ENCODE measurements at regions not wholly inside any gene's neighbourhood (a gene's known extent, or its start where the extent isn't known, plus 50 kb on each side); places are given as distances from the start of the nearest gene placed in this dataset.

- Mint-ChIP-seq H3K4me1 (no peaks in the 10 kb centered on the region), H3K27me3 (no peaks in the 10 kb centered on the region), H3K27ac (no peak overlapping the region), H3K4me3 (no peak overlapping the region), H3K36me3 (no peaks in the 10 kb centered on the region), H3K9me3 (peaks cover 6% of the 10 kb centered on the region)
- DNase-seq (ENCODE audit: low spot score in 2 of 2) (no peak), ATAC-seq (ENCODE audit: low read depth) (no peak)
Observed at GRCh38 chr7:53940483-53940882, 601.7 kb upstream of the VSTM2A start.

GRCh38 chr7:53947732-53948131, 594.4 kb upstream of the VSTM2A start:
- Mint-ChIP-seq H3K9me3 (peaks cover 5% of the 10 kb centered on the region), H3K36me3 (no peaks in the 10 kb centered on the region), H3K4me3 (no peak overlapping the region), H3K27ac (no peak overlapping the region), H3K27me3 (no peaks in the 10 kb centered on the region), H3K4me1 (no peaks in the 10 kb centered on the region)
- no peak for DNase-seq (ENCODE audit: low spot score in 2 of 2)
- ATAC-seq (ENCODE audit: low read depth), result no peak

- no peak for ATAC-seq (ENCODE audit: low read depth)
- Mint-ChIP-seq H3K4me1 (no peaks in the 10 kb centered on the region), H3K4me3 (no peak overlapping the region), H3K27me3 (no peaks in the 10 kb centered on the region), H3K36me3 (no peaks in the 10 kb centered on the region), H3K27ac (no peak overlapping the region), H3K9me3 (peaks cover 2% of the 10 kb centered on the region)
- no peak for DNase-seq (ENCODE audit: low spot score in 2 of 2)
Observed at GRCh38 chr7:53965716-53966115, 576.5 kb upstream of the VSTM2A start.

DNA sequence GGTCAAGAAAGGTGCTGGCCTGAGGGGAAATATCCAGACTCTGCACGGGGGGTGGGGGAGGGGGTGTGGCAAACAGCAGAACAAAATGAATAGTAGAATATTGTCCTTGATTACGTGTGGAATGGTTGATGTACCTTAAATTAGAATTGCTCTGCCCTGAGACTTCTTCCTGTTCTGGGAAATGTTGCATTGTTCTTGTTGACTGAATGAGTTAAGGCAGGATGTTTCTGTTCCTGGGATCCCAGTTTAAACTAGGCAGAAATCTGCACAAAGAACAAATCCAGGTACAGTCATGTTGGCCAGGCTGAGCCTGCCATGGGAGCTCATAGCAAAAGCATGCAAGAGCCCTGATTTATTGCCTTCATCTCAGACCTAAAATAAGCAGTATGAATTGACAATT, 558.7 kb upstream of the VSTM2A start:
- Mint-ChIP-seq H3K9me3 (peaks cover 8% of the 10 kb centered on the region), H3K4me1 (peaks cover 3% of the 10 kb centered on the region), H3K36me3 (no peaks in the 10 kb centered on the region), H3K4me3 (no peak overlapping the region), H3K27me3 (no peaks in the 10 kb centered on the region), H3K27ac (no peak overlapping the region)
- ATAC-seq (ENCODE audit: low read depth), result no peak
- no peak for DNase-seq (ENCODE audit: low spot score in 2 of 2)

DNA sequence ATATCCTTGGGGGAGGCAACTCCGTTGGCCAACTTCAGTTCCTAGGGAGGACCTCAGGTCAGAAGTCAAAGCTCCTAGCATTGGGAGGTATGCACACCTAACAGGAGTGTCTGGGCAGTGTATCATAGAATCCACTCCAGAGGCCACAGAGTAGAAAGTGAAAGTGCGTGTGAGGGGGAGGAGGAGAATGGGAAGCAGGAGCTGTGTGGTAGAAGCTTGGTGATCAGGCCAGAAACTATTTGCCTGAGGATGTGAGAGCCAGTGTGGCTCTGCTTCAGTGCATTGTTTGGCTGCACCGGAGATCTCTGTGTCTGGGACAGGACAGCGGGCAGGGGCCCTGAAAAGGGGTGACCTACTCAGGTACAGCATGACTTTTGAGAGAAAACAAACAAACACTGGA, 557.4 kb upstream of the VSTM2A start:
- Mint-ChIP-seq H3K36me3 (no peaks in the 10 kb centered on the region), H3K27ac (no peak overlapping the region), H3K4me3 (no peak overlapping the region), H3K4me1 (peaks cover 3% of the 10 kb centered on the region), H3K9me3 (peaks cover 8% of the 10 kb centered on the region), H3K27me3 (no peaks in the 10 kb centered on the region)
- no peak for ATAC-seq (ENCODE audit: low read depth)
- DNase-seq (ENCODE audit: low spot score in 2 of 2), result no peak

- no peaks in the 10 kb centered on the region for H3K36me3 Mint-ChIP-seq
- H3K4me1 Mint-ChIP-seq, result peaks cover 3% of the 10 kb centered on the region
- no peak overlapping the region for H3K4me3 Mint-ChIP-seq
- no peak overlapping the region for H3K27ac Mint-ChIP-seq
- DNase-seq (ENCODE audit: low spot score in 2 of 2) (no peak), ATAC-seq (ENCODE audit: low read depth) (no peak)
- H3K9me3 Mint-ChIP-seq, result peaks cover 5% of the 10 kb centered on the region
- no peaks in the 10 kb centered on the region for H3K27me3 Mint-ChIP-seq
Observed at GRCh38 chr7:53988376-53988775, 553.8 kb upstream of the VSTM2A start.

- Mint-ChIP-seq H3K4me1 (no peaks in the 10 kb centered on the region), H3K27me3 (no peaks in the 10 kb centered on the region), H3K27ac (no peak overlapping the region), H3K36me3 (no peaks in the 10 kb centered on the region), H3K4me3 (no peak overlapping the region), H3K9me3 (peaks cover 2% of the 10 kb centered on the region)
- ATAC-seq (ENCODE audit: low read depth), result no peak
- no peak for DNase-seq (ENCODE audit: low spot score in 2 of 2)
Observed at GRCh38 chr7:53993224-53993623, 549.0 kb upstream of the VSTM2A start.

- DNase-seq (ENCODE audit: low spot score in 2 of 2) (no peak), ATAC-seq (ENCODE audit: low read depth) (no peak)
- Mint-ChIP-seq H3K27me3 (no peaks in the 10 kb centered on the region), H3K4me3 (no peak overlapping the region), H3K4me1 (no peaks in the 10 kb centered on the region), H3K27ac (no peak overlapping the region), H3K36me3 (no peaks in the 10 kb centered on the region), H3K9me3 (peaks cover 2% of the 10 kb centered on the region)
Observed at GRCh38 chr7:53996876-53997275, 545.3 kb upstream of the VSTM2A start.

DNA sequence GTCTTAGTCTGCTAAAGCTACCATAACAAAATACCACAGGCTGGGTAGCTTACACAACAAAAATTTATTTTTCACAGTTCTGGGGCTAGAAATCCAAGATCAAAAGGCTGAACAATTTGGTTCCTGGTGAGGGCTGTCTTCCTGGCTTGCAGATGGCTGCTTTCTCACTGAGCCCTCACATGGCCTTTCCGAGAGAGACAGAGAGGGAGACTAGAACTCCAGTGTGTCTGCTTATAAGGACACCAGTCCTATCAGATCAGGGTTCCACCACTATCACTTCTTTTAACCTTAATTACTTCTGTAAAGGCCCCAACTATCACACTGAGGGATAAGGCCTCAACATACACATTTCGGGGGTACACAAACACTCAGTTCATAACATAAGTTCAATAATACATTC, 527.4 kb upstream of the VSTM2A start:
- Mint-ChIP-seq H3K36me3 (no peaks in the 10 kb centered on the region), H3K4me3 (no peak overlapping the region), H3K4me1 (no peaks in the 10 kb centered on the region), H3K9me3 (peaks cover 16% of the 10 kb centered on the region), H3K27me3 (no peaks in the 10 kb centered on the region), H3K27ac (no peak overlapping the region)
- ATAC-seq (ENCODE audit: low read depth) (no peak), DNase-seq (ENCODE audit: low spot score in 2 of 2) (no peak)

- ATAC-seq (ENCODE audit: low read depth), result no peak
- no peaks in the 10 kb centered on the region for H3K27me3 Mint-ChIP-seq
- H3K4me1 Mint-ChIP-seq, result no peaks in the 10 kb centered on the region
- H3K36me3 Mint-ChIP-seq, result no peaks in the 10 kb centered on the region
- DNase-seq (ENCODE audit: low spot score in 2 of 2), result no peak
- no peak overlapping the region for H3K27ac Mint-ChIP-seq
- peaks cover 15% of the 10 kb centered on the region for H3K9me3 Mint-ChIP-seq
- H3K4me3 Mint-ChIP-seq, result no peak overlapping the region
Observed at GRCh38 chr7:54015251-54015650, 526.9 kb upstream of the VSTM2A start.

DNA sequence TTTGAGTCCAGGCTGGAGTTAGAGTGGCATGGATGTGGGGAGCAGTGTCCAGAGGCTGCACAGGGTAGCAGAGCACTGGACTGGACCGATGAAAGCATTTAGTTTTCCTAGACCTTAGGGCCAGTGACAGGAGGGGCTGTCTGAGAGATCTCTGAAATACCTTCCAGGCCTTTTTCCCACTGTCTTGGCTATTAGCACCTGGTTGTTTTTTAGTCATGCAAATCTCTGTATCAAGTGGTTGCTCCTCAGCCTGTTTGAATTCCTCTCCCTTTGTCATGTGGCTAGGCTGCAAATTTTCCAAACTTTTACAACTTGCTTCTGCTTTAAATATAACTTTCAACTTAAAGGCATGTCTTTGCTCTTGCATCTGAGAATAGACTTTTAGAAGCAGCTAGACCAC, 504.3 kb upstream of the VSTM2A start:
- no peaks in the 10 kb centered on the region for H3K9me3 Mint-ChIP-seq
- no peaks in the 10 kb centered on the region for H3K27me3 Mint-ChIP-seq
- ATAC-seq (ENCODE audit: low read depth) (no peak), DNase-seq (ENCODE audit: low spot score in 2 of 2) (no peak)
- no peak overlapping the region for H3K4me3 Mint-ChIP-seq
- no peak overlapping the region for H3K27ac Mint-ChIP-seq
- no peaks in the 10 kb centered on the region for H3K36me3 Mint-ChIP-seq
- H3K4me1 Mint-ChIP-seq, result no peaks in the 10 kb centered on the region

GRCh38 chr7:54060643-54061042, 481.5 kb upstream of the VSTM2A start:
- H3K4me3 Mint-ChIP-seq, result no peak overlapping the region
- no peak for ATAC-seq (ENCODE audit: low read depth)

GRCh38 chr7:54066643-54067042, 475.5 kb upstream of the VSTM2A start:
- Mint-ChIP-seq H3K27me3 (no peaks in the 10 kb centered on the region), H3K4me3 (no peak overlapping the region), H3K27ac (no peak overlapping the region), H3K9me3 (peaks cover 4% of the 10 kb centered on the region), H3K36me3 (no peaks in the 10 kb centered on the region), H3K4me1 (no peaks in the 10 kb centered on the region)
- no peak for ATAC-seq (ENCODE audit: low read depth)
- DNase-seq (ENCODE audit: low spot score in 2 of 2), result no peak

More at GRCh38 chr7:54060643-54061042, 481.5 kb upstream of the VSTM2A start:
- Mint-ChIP-seq H3K9me3 (peaks cover 7% of the 10 kb centered on the region), H3K27me3 (no peaks in the 10 kb centered on the region), H3K36me3 (no peaks in the 10 kb centered on the region), H3K4me1 (no peaks in the 10 kb centered on the region), H3K27ac (no peak overlapping the region)
- DNase-seq (ENCODE audit: low spot score in 2 of 2), result no peak

DNA sequence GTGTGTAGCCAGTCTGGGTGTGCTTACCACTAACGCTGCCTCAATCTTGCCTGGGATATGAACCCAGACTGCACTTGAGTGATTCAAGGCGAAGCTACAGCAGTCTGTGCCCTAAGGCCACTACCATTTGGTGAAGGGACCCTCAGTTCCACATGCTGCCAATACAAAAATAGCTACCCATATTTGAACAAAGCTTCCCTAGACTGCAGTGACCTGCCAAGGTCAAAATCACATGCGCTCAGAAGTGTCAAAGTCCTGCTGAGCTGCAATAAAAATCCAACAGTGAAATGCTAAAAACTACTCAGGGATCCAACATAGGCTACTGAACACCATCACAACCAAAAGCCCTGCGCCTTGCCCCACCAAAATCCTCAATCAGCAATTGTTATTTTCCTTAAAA, 472.3 kb upstream of the VSTM2A start:
- H3K4me3 Mint-ChIP-seq, result no peak overlapping the region
- no peak overlapping the region for H3K27ac Mint-ChIP-seq
- H3K4me1 Mint-ChIP-seq, result no peaks in the 10 kb centered on the region
- no peaks in the 10 kb centered on the region for H3K36me3 Mint-ChIP-seq
- ATAC-seq (ENCODE audit: low read depth) (no peak), DNase-seq (ENCODE audit: low spot score in 2 of 2) (no peak)
- H3K27me3 Mint-ChIP-seq, result no peaks in the 10 kb centered on the region
- peaks cover 4% of the 10 kb centered on the region for H3K9me3 Mint-ChIP-seq

DNA sequence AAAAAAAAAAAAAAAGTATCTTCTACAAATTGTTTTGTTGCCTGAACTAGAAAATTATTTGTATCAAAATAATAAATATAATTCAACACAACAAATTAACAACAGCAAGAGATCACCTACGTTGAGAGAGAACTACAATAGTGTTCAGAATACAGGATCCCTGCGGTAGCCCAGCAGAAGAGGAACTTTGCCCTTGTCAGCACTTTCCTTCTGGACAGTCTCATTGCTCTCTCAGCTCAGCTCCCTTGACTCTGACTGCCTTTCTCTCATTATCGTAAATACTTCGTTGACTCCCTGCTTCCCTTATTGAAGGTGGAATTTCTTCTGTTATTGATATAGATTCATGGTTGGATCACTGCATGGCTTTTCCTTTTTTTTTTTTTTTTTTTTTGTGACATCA, 469.5 kb upstream of the VSTM2A start:
- no peak overlapping the region for H3K4me3 Mint-ChIP-seq
- no peaks in the 10 kb centered on the region for H3K4me1 Mint-ChIP-seq

GRCh38 chr7:54076616-54077015, 465.6 kb upstream of the VSTM2A start:
- Mint-ChIP-seq H3K27ac (no peak overlapping the region), H3K36me3 (no peaks in the 10 kb centered on the region), H3K9me3 (peaks cover 10% of the 10 kb centered on the region), H3K4me1 (no peaks in the 10 kb centered on the region), H3K27me3 (no peaks in the 10 kb centered on the region), H3K4me3 (no peak overlapping the region)
- no peak for DNase-seq (ENCODE audit: low spot score in 2 of 2)
- no peak for ATAC-seq (ENCODE audit: low read depth)

More for the DNA sequence above, 469.5 kb upstream of the VSTM2A start:
- Mint-ChIP-seq H3K27me3 (no peaks in the 10 kb centered on the region), H3K36me3 (no peaks in the 10 kb centered on the region), H3K27ac (no peak overlapping the region), H3K9me3 (peaks cover 8% of the 10 kb centered on the region)
- ATAC-seq (ENCODE audit: low read depth) (no peak), DNase-seq (ENCODE audit: low spot score in 2 of 2) (no peak)
